NT2/D1 (cell line): ENCODE measurements at regions not wholly inside any gene's neighbourhood (a gene's known extent, or its start where the extent isn't known, plus 50 kb on each side); places are given as distances from the start of the nearest gene placed in this dataset.

ENCODE experiments used
- YY1 ChIP-seq: IDR thresholded peaks from 2 replicates; pipeline ENCODE4 v1.6.1; 2011; ENCODE audit not compliant: insufficient read length, insufficient read depth
- ZNF274 ChIP-seq: IDR thresholded peaks from 2 replicates; pipeline ENCODE4 v1.6.1; 2011; ENCODE audit warnings: mild to moderate bottlenecking, low read depth, low read length

- TF ChIP-seq YY1 (no peak), ZNF274 (no peak)
These were observed 361.6 kb downstream of the FAM72C start for GRCh38 chr1:143610196-143610595.
